ENCODE measurements at regions not wholly inside any gene's neighbourhood (a gene's known extent, or its start where the extent isn't known, plus 50 kb on each side); places are given as distances from the start of the nearest gene placed in this dataset.
A peak's percentile ranks its signal among the peaks of the same experiment; 100 is the strongest.

GRCh38 chr7:115233809-115234208 is 311.9 kb downstream of the MDFIC start:
- DNase-seq: no peak
- peaks cover 24% of the 10 kb centered on the region for H3K27me3 ChIP-seq (ENCODE audit: control insufficient read depth, insufficient read depth, low read length)

GRCh38 chr7:115232041-115232440 is 310.1 kb downstream of the MDFIC start:
- no peaks in the 10 kb centered on the region for H3K36me3 ChIP-seq (replicated peaks; ENCODE audit: control insufficient read depth, insufficient read depth, low read length)
- DNase-seq: no peak
- H3K27me3 ChIP-seq (ENCODE audit: control insufficient read depth, insufficient read depth, low read length): peaks cover 42% of the 10 kb centered on the region
- no peak overlapping the region for H3K4me3 ChIP-seq (ENCODE audit: insufficient read depth, low read depth, low read length)

More at GRCh38 chr7:115233809-115234208, 311.9 kb downstream of the MDFIC start:
- no peaks in the 10 kb centered on the region for H3K36me3 ChIP-seq (replicated peaks; ENCODE audit: control insufficient read depth, insufficient read depth, low read length)
- H3K4me3 ChIP-seq (ENCODE audit: insufficient read depth, low read depth, low read length): no peak overlapping the region

DNA sequence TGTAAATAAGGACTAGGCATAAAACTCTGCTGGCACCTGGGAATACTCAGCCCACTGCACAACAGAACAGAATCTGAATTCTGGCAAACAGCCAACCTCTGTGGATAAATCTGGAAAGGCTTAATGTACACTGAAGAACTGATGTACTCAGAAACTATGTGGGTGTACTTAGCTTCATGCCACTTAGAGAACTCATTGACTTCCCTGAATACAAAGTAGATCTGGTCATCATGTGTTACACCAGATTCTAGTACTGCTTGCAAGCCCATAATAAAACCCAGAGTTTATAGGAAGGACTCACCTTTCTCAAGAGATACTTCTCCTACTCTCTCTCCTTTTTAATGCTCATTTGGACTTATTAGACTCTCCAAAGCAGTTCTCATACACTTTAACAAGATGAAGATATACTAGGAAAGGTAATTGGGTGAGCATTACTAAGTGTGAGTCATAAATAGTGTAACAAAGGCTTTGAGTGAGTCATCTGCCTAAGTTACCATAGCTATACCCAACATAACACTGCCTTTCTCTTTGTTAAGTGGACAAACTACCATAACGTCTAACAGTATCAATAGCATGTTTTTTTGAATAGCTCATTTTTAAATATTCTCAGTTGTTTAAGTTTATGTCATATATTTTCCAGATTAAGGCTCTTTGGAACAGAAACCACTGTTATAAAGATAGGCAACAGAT is 309.1 kb downstream of the MDFIC start:
- Histone ChIP-seq H3K4me3 (ENCODE audit: insufficient read depth, low read depth, low read length) (no peak overlapping the region), H3K36me3 (replicated peaks; ENCODE audit: control insufficient read depth, insufficient read depth, low read length) (no peaks in the 10 kb centered on the region), H3K27me3 (ENCODE audit: control insufficient read depth, insufficient read depth, low read length) (peaks cover 43% of the 10 kb centered on the region)
- DNase-seq: no peak

GRCh38 chr7:115229401-115230105 is 307.7 kb downstream of the MDFIC start:
- H3K36me3 ChIP-seq (replicated peaks; ENCODE audit: control insufficient read depth, insufficient read depth, low read length): no peaks in the 10 kb centered on the region
- H3K4me3 ChIP-seq (ENCODE audit: insufficient read depth, low read depth, low read length): no peak overlapping the region
- H3K27me3 ChIP-seq (ENCODE audit: control insufficient read depth, insufficient read depth, low read length): peaks cover 58% of the 10 kb centered on the region
- no peak for DNase-seq

- Histone ChIP-seq H3K4me3 (ENCODE audit: insufficient read depth, low read depth, low read length) (no peak overlapping the region), H3K36me3 (replicated peaks; ENCODE audit: control insufficient read depth, insufficient read depth, low read length) (no peaks in the 10 kb centered on the region), H3K27me3 (ENCODE audit: control insufficient read depth, insufficient read depth, low read length) (peaks cover 76% of the 10 kb centered on the region)
- no peak for DNase-seq
These were observed 305.8 kb downstream of the MDFIC start for GRCh38 chr7:115227473-115228235.

- Histone ChIP-seq H3K4me3 (ENCODE audit: insufficient read depth, low read depth, low read length) (no peak overlapping the region), H3K27me3 (ENCODE audit: control insufficient read depth, insufficient read depth, low read length) (peaks cover 82% of the 10 kb centered on the region), H3K36me3 (replicated peaks; ENCODE audit: control insufficient read depth, insufficient read depth, low read length) (no peaks in the 10 kb centered on the region)
- DNase-seq: peak; percentile 16
These were observed 304.5 kb downstream of the MDFIC start for GRCh38 chr7:115226410-115226809.

DNA sequence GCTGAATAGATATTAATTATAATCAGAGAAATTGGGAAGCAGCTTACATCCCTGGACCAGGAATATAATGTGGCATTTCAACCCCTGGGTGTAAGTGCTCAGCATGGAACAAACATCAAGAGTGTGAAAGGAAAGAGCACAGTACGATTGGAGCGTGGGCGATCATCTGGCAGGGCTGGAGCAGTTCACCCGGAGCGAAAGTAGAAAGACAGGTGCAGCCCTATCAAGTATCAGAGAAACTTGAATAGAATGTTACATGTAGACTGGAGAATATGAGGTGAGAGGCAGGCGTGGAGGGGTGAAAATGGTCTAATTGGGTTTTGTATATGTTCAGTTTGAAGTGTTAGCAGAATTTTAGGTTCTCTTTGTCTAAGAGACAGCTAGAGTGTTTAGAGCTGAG is 303.0 kb downstream of the MDFIC start:
- no peak for DNase-seq
- no peaks in the 10 kb centered on the region for H3K36me3 ChIP-seq (replicated peaks; ENCODE audit: control insufficient read depth, insufficient read depth, low read length)
- no peak overlapping the region for H3K4me3 ChIP-seq (ENCODE audit: insufficient read depth, low read depth, low read length)
- H3K27me3 ChIP-seq (ENCODE audit: control insufficient read depth, insufficient read depth, low read length): peaks cover 69% of the 10 kb centered on the region

DNA sequence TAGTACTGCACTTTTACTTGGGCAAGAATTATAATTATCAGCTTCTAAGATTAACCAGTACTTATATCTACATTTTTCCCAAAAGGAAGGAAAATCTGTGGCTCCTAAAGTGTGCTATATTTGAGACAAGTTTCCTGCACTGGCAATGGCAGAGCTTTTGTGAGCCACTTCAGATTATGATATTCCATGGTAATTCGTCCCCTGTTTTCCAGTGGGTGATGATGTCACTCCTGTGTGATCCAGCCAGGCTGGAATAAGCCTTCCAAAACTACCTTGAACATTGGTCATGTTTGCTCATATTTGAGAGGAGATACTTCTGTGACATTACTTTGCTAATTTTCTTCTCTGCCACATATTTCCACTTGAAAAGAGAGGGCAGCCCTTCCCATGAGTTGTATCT is 302.1 kb downstream of the MDFIC start:
- H3K4me3 ChIP-seq (ENCODE audit: insufficient read depth, low read depth, low read length): no peak overlapping the region
- no peaks in the 10 kb centered on the region for H3K36me3 ChIP-seq (replicated peaks; ENCODE audit: control insufficient read depth, insufficient read depth, low read length)
- no peak for DNase-seq
- peaks cover 61% of the 10 kb centered on the region for H3K27me3 ChIP-seq (ENCODE audit: control insufficient read depth, insufficient read depth, low read length)

DNA sequence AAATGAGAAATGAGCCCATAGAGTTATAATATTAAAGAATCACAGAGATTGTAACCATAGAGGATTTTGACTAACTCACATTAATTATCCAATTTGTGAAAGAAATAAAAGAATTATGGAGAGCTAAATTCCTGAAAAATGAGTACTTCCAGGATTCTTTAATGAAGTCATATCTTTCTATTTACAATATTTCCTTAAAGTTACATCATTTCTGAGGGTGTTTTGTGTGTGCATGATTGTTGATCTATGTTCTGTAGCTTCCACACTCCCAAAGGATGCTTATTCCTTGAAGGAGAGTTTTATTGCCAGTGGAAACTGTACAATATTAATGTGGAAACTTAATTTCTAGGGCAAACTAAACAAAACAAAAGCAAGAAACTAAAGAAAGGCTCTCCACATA is 299.6 kb downstream of the MDFIC start:
- Histone ChIP-seq H3K36me3 (replicated peaks; ENCODE audit: control insufficient read depth, insufficient read depth, low read length) (no peaks in the 10 kb centered on the region), H3K27me3 (ENCODE audit: control insufficient read depth, insufficient read depth, low read length) (peaks cover 41% of the 10 kb centered on the region), H3K4me3 (ENCODE audit: insufficient read depth, low read depth, low read length) (no peak overlapping the region)
- no peak for DNase-seq

- DNase-seq: no peak
- Histone ChIP-seq H3K27me3 (ENCODE audit: control insufficient read depth, insufficient read depth, low read length) (peaks cover 11% of the 10 kb centered on the region), H3K4me3 (ENCODE audit: insufficient read depth, low read depth, low read length) (no peak overlapping the region), H3K36me3 (replicated peaks; ENCODE audit: control insufficient read depth, insufficient read depth, low read length) (no peaks in the 10 kb centered on the region)
These were observed 296.2 kb downstream of the MDFIC start for GRCh38 chr7:115218076-115218475.

DNA sequence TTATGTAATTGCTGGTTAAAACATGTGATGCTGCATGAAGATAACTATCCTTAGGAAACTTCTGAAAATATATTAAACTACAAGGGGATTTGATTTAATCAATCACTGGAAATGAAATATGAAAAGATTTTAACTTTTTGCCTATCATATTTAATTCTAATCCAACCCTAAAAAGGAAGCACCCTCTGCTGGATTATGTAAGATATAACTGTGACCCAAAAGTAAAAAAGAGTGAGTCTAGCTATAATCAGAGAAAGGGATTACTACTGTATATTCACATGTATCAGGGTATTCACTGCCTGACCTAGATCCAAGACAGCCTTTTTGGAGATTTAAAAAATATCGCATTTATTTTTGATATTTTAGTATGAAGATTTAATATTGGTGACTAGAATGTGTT is 295.5 kb downstream of the MDFIC start:
- H3K27me3 ChIP-seq (ENCODE audit: control insufficient read depth, insufficient read depth, low read length): peaks cover 7% of the 10 kb centered on the region
- no peak for DNase-seq
- H3K36me3 ChIP-seq (replicated peaks; ENCODE audit: control insufficient read depth, insufficient read depth, low read length): no peaks in the 10 kb centered on the region
- no peak overlapping the region for H3K4me3 ChIP-seq (ENCODE audit: insufficient read depth, low read depth, low read length)

- Histone ChIP-seq H3K36me3 (replicated peaks; ENCODE audit: control insufficient read depth, insufficient read depth, low read length) (no peaks in the 10 kb centered on the region), H3K27me3 (ENCODE audit: control insufficient read depth, insufficient read depth, low read length) (peaks cover 4% of the 10 kb centered on the region), H3K4me3 (ENCODE audit: insufficient read depth, low read depth, low read length) (no peak overlapping the region)
- no peak for DNase-seq
These were observed 294.8 kb downstream of the MDFIC start for GRCh38 chr7:115216652-115217051.

- Histone ChIP-seq H3K36me3 (replicated peaks; ENCODE audit: control insufficient read depth, insufficient read depth, low read length) (no peaks in the 10 kb centered on the region), H3K27me3 (ENCODE audit: control insufficient read depth, insufficient read depth, low read length) (no peaks in the 10 kb centered on the region), H3K4me3 (ENCODE audit: insufficient read depth, low read depth, low read length) (no peak overlapping the region)
- DNase-seq: no peak
These were observed 289.3 kb downstream of the MDFIC start for GRCh38 chr7:115211171-115211570.

DNA sequence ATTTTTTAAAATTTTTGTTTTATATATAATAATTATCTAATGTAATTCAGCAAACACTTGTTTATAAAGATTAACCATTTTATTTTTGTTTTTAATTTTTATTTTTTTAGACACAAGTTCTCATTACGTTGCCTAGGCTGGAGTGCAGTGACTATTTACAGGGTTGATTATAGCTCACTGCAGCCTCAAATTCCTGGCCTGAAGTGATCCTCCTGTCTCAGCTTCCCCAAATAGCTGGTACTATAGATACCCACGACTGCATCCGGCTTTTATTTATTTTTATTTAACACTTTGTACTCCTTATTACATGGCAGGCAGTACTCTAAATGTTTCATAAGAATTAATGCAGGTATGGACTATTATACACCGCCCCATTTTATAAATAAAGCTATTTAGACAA is 288.7 kb downstream of the MDFIC start:
- no peak overlapping the region for H3K4me3 ChIP-seq (ENCODE audit: insufficient read depth, low read depth, low read length)
- DNase-seq: no peak

More for the DNA sequence above, 288.7 kb downstream of the MDFIC start:
- no peaks in the 10 kb centered on the region for H3K27me3 ChIP-seq (ENCODE audit: control insufficient read depth, insufficient read depth, low read length)
- H3K36me3 ChIP-seq (replicated peaks; ENCODE audit: control insufficient read depth, insufficient read depth, low read length): no peaks in the 10 kb centered on the region

All from H7 (cell line).